ENCODE measurements at regions not wholly inside any gene's neighbourhood (a gene's known extent, or its start where the extent isn't known, plus 50 kb on each side); places are given as distances from the start of the nearest gene placed in this dataset.

- TF ChIP-seq, protein P1, sequence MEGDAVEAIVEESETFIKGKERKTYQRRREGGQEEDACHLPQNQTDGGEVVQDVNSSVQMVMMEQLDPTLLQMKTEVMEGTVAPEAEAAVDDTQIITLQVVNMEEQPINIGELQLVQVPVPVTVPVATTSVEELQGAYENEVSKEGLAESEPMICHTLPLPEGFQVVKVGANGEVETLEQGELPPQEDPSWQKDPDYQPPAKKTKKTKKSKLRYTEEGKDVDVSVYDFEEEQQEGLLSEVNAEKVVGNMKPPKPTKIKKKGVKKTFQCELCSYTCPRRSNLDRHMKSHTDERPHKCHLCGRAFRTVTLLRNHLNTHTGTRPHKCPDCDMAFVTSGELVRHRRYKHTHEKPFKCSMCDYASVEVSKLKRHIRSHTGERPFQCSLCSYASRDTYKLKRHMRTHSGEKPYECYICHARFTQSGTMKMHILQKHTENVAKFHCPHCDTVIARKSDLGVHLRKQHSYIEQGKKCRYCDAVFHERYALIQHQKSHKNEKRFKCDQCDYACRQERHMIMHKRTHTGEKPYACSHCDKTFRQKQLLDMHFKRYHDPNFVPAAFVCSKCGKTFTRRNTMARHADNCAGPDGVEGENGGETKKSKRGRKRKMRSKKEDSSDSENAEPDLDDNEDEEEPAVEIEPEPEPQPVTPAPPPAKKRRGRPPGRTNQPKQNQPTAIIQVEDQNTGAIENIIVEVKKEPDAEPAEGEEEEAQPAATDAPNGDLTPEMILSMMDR (CRISPR knock-in tag; IDR thresholded peaks at IDR 0.05): no peak
- TF ChIP-seq JUND (CRISPR knock-in tag; IDR thresholded peaks at IDR 0.05): no peak
Measured at GRCh38 chr15:77819048-77819850, 186.5 kb upstream of the LINGO1 start.
